Heart left ventricle (tissue), 13 donors: ENCODE measurements at regions not wholly inside any gene's neighbourhood (a gene's known extent, or its start where the extent isn't known, plus 50 kb on each side); places are given as distances from the start of the nearest gene placed in this dataset.
"Not testable (repeated sequence)": the region's sequence is repeated elsewhere in the genome, so short reads cannot be mapped to it uniquely, and the experiment has no call there.

Experiments
- CTCF ChIP-seq, 12 donors: fragments of 200-600 bp; sonication (generic) in 4 of 12; IDR thresholded peaks; one replicate each; pipeline versions ENCODE4 v1.5.0 to v1.8.0; 2018 to 2022; ENCODE audit warnings: antibody characterized with exemption in 12 of 12, mild to moderate bottlenecking in 5 of 12
- POLR2A ChIP-seq, 2 donors: fragments of 450-650 bp; IDR thresholded peaks; one replicate each; pipeline ENCODE4 v1.6.1; 2017; ENCODE audit warnings: antibody characterized with exemption in 2 of 2, mild to moderate bottlenecking in 2 of 2, moderate library complexity in 2 of 2
- donor health status: ischemic (EF 13 %, LVEDD 7.1; RV severe dilation, severe dysfunction).
- donor health status: DM: no; HTN: yes; CAD: no.
- donor health status: DM: no; HTN: no; CAD: no.
- donor health status: ischemic (EF 25% LVEDD 6.9; RV normal size, moderate dysfunction).
- donor health status: ischemic (EF 25% LVEDD 5.7; RV mildly dilated, moderate dysfunction).
- donor health status: ischemic (EF 35%, LVEDD 5.7; RV mildly dilated, moderate dysfunction).
- donor health status: nonischemic (EF 11% LVEDD 7.7; RV severe dilation, severe dysfunction).
- donor health status: DM: yes; HTN: yes; CAD: no.
- donor health status: PGD.
- donor health status: ischemic (EF 29% LVEDD 5.4; RV normal size, mild dysfunction).
- donor health status: nonischemic (EF 23%, LVEDD 6.1; RV moderate dilation, normal function).

- not testable (repeated sequence) for TF ChIP-seq CTCF, POLR2A (IDR thresholded peaks at IDR 0.05)
These were observed 88.6 kb upstream of the EGFL6 start for GRCh38 chrX:13480780-13481179.
